HG02588 (cell line): ENCODE measurements at regions not wholly inside any gene's neighbourhood (a gene's known extent, or its start where the extent isn't known, plus 50 kb on each side); places are given as distances from the start of the nearest gene placed in this dataset.
"Not testable (repeated sequence)": the region's sequence is repeated elsewhere in the genome, so short reads cannot be mapped to it uniquely, and the experiment has no call there.

Experiments
- ATAC-seq: cut with Tn5 transposase; IDR thresholded peaks from one replicate; pipeline ENCODE4 v1.9.1; 2021; ENCODE audit warnings: mild to moderate bottlenecking, moderate library complexity; ENCODE audit not compliant: unreplicated experiment

- no peak for ATAC-seq
Observed at GRCh38 chr9:25827626-25828025, 149.4 kb upstream of the TUSC1 start.

DNA sequence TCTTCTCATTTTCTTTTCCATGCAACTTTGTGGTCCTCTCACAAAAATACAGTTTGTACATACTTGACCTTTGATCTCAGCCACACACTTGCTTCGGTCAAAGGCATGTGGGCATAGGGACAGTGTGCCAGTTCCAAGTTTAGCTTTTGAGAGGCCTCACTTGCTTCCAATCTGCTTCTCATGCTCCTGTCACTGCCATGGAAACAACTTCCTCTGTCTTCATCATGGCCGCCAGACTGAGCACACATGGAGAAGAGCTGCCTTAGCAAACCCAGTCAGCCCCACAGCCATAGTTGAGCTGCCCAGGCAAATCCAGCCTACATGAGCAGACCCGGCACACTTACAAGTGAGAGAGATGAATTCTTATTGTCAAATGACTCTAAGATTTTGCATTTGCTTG, 138.2 kb upstream of the TUSC1 start:
- no peak for ATAC-seq

- ATAC-seq: no peak
Observed at GRCh38 chr9:25814023-25814422, 135.8 kb upstream of the TUSC1 start.

GRCh38 chr9:25813478-25813877, 135.2 kb upstream of the TUSC1 start:
- no peak for ATAC-seq

GRCh38 chr9:25808554-25808953, 130.3 kb upstream of the TUSC1 start:
- no peak for ATAC-seq

DNA sequence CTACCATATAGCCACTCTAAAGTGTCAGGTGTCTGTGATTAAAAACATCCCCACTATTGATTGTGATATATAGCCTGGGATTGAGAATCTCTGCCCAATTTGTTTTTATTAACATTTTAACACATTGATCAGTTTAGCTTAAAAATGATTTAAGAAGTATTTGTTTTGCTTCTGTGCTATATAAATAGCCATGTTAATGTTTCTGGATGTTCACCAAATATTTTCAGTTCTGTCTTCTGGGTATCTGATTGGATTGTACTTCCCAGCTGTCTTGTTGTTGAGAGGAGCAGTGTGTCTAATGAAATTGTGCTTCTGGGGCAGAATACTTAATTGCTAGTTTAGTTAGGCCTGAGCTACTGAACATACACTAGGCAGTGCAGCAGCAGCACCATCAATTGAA, 126.6 kb upstream of the TUSC1 start:
- ATAC-seq: no peak

DNA sequence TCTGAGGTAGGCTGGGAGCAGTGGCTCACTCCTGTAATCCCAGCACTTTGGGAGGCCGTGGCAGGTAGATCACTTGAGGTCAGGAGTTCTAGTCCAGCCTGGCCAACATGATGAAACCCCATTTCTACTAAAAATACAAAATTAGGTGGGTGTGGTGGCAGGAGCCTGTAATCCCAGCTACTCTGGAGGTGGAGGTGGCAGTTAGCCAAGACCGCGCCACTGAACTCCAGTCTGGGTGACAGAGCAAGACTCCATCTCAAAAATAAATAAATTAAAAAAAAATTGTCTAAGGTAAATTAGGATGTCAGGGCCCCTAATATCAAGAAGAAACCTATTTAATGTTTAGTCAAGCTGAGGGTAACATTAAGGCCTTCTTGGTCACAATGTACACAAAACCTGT, 123.7 kb upstream of the TUSC1 start:
- not testable (repeated sequence) for ATAC-seq

- ATAC-seq: no peak
Observed at GRCh38 chr9:25773805-25774204, 95.6 kb upstream of the TUSC1 start.

GRCh38 chr9:25755951-25756350, 77.7 kb upstream of the TUSC1 start:
- no peak for ATAC-seq

DNA sequence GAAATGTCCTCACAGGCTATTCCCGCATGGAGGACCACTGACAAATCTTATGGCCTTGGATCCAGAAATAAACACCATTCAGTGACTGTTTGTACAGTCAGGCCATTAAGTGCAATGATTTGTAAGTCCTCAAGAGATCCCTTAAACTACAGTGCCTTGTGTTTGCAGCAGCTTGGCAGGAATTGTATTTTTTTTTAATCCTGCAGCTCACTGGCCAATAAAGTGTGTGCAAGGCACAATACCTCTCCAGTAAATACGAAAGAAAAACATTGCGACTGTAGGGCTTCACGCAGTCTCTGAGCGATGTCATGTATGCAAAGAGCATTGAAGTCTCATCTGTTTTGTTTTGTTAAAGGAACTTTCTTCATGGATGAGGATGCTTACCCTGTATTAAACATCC, 74.2 kb upstream of the TUSC1 start:
- ATAC-seq: no peak

DNA sequence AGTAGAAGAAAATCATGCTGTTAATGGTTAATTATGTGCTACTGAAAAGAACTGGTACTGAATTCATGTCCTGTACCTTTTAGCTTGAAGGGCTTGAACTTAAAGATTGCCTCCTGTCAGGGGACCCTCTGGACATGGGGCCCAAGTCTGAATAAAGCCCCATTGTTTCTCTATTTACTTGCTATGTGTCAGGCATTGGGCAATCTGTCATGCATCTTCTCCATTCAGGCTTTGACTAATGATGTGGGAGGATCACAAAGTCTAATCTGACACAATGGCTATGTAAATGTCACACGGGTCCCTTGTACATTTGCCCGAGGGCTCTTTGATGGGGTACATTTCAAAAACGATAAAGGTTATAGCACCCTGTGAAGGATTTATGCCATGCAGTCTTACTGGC, 64.0 kb upstream of the TUSC1 start:
- no peak for ATAC-seq

DNA sequence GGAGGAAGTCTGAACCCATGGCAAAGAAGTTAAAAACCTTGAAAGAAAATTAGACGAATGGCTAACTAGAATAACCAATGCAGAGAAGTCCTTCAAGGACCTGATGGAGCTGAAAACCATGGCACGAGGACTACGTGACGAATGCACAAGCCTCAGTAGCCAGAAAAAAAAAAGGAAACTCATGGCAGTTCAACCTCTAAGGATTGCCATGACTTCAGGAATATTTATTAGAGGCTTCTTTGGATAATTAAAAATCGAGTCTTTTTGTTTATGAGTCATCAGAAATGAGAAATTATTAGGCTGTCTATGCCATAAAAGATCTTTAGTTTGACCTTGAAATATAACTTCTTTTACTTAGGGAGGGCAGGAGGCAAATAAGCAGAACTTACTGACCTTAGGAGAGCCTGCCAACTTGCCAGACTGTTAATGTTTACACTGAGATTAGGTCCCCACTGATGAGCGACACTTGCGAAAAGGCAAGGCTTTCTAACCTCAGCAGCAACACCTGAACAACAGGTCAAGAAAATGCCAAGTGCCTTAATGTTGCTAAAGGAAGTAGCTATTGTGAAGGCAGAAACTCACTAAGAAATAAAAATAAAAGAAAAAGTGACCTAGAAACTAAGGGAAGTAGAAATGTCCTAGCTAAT, 55.2 kb upstream of the TUSC1 start:
- ATAC-seq: no peak

DNA sequence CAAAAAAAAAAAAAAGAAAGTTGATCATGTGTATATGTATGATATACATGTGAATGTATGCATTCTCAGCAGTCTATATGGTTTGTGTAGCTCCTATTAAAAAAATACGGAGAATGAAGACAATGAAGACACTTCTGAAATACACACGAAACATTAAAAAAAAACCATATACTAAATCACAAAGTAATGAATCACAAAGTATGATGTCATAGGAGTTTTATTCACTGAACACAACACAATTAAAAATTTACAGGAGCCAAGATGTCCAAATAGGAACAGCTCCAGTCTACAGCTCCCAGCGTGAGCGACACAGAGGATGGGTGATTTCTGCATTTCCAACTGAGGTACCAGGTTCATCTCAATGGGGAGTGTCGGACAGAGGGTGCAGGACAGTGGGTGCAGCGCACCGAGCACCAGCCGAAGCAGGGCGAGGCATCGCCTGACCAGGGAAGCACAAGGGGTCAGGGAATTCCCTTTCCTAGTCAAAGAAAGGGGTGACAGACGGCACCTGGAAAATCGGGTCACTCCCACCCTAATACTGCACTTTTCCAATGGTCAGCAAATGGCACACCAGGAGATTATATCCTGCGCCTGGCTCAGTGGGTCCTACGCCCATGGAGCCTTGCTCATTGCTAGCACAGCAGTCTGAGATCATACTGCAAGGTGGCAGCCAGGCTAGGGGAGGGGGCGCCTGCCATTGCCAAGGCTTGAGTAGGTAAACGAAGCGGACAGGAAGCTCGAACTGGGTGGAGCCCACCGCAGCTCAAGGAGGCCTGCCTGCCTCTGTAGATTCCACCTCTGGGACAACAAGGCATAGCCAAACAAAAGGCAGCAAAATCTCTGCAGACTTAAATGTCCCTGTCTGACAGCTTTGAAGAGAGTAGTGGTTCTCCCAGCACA, 53.9 kb upstream of the TUSC1 start:
- not testable (repeated sequence) for ATAC-seq
